Lung (tissue), 11 donors: ENCODE measurements at regions not wholly inside any gene's neighbourhood (a gene's known extent, or its start where the extent isn't known, plus 50 kb on each side); places are given as distances from the start of the nearest gene placed in this dataset.

Experiments used
- ATAC-seq: fragments of 200-7000 bp; cut with Tn5 transposase; one replicate; pipeline ENCODE4 v1.9.1; 2020; ENCODE audit warnings: moderate number of reproducible peaks; ENCODE audit not compliant: insufficient read depth, low FRiP score
- DNase-seq, 3 donors: peaks; one replicate each; pipeline ENCODE4 v3.0.0-alpha.2; 2013 to 2017
- H3K27ac ChIP-seq, 2 donors: one replicate each; pipeline ENCODE4 v1.5.1; 2013; ENCODE audit warnings: mild to moderate bottlenecking in 2 of 2, moderate library complexity in 2 of 2, control low read depth in 1 of 2, inconsistent platforms in 1 of 2, low read depth in 1 of 2, low read length in 1 of 2
- H3K27me3 ChIP-seq, 3 donors: one replicate each; pipeline ENCODE4 v1.5.1; 2013; ENCODE audit warnings: low read length in 2 of 3; ENCODE audit not compliant: control insufficient read depth in 3 of 3, insufficient read depth in 3 of 3
- H3K36me3 ChIP-seq, 4 donors: one replicate each; pipeline ENCODE4 v1.5.1; 2013; ENCODE audit warnings: low read length in 4 of 4, mild to moderate bottlenecking in 1 of 4, moderate library complexity in 1 of 4; ENCODE audit not compliant: control insufficient read depth in 4 of 4, insufficient read depth in 4 of 4
- H3K4me1 ChIP-seq, 5 donors: one replicate each; pipeline ENCODE4 v1.5.1; 2013; ENCODE audit warnings: low read length in 5 of 5, mild to moderate bottlenecking in 2 of 5, moderate library complexity in 1 of 5; ENCODE audit not compliant: control insufficient read depth in 5 of 5, insufficient read depth in 5 of 5
- H3K4me3 ChIP-seq: one replicate; pipeline ENCODE4 v1.5.1; 2013; ENCODE audit warnings: mild to moderate bottlenecking, control low read depth, moderate library complexity
- H3K9ac ChIP-seq, 2 donors: one replicate each; pipeline ENCODE4 v1.5.1; 2013; ENCODE audit warnings: low read length in 2 of 2, control low read depth in 1 of 2; ENCODE audit not compliant: insufficient read depth in 1 of 2
- H3K9me3 ChIP-seq, 4 donors: one replicate each; pipeline ENCODE4 v1.5.1; 2013; ENCODE audit warnings: low read length in 3 of 4, mild to moderate bottlenecking in 1 of 4, moderate library complexity in 1 of 4; ENCODE audit not compliant: control insufficient read depth in 4 of 4, insufficient read depth in 3 of 4
- WGBS, 2 donors: extraction: QIAGEN DNeasy Blood & Tissue Kit; methylation state at CpG; one replicate each; pipeline ENCODE4 v1.1.7; 2013; 5-methylcytosine and 5-hydroxymethylcytosine counted together
- TF ChIP-seq, protein P1 (sequence below): IDR thresholded peaks from 2 replicates; pipeline ENCODE4 v1.5.1; 2012; ENCODE audit warnings: mild to moderate bottlenecking; ENCODE audit errors: control extremely low read depth, extremely low read depth
- donor health status: control.
- donor health status: control.
- donor health status: Bipolar disorder and iron deficiency.
- donor health status: healthy.
- donor health status: DM: yes; HTN: yes; CAD: no.

DNA sequence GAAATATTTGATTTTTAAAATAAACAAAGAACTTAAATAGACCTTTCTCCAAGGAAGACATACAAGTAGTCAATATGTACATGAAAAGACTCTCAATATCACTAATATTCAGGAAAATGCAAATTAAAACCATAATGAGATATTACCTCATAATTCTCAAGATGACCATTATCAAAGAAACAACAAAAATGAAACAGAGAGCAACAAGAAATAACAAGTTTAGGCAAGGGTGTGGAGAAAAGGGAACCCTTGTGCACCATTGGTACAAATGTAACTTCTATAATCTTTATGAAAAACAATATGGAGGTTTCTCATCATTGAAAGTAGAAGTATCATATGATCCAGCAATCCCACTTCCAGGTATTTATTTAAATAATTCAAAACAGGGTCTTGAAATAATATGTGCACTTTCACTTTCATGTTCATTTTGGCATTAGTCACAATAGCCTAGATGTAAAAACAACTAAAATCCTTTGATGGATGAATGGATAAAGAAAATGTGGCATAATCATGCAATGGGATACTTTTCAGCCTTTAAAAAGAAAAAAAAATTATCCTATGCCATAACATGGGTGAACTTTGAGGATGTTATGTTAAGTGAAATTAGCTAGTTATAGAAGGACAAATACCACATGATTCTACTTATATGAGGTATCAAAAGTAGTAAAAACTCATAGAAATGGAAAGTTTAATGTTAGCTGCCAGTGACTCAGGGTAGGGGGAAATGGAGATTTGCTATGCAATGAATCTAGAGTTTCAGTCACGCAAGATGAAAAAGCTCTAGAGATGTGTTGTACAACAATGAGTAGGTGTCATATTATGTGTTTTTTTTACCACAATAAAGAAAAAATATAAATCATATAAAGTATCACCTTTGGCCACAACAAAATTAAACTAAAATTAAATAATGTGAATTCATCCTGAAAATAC lies 114.5 kb upstream of the LYPLAL1 start:
- no peaks in the 10 kb centered on the region for H3K4me1 ChIP-seq
- H3K9me3 ChIP-seq, result no peaks in the 10 kb centered on the region
- no peak for DNase-seq
- no peak overlapping the region for H3K4me3 ChIP-seq
- no peak overlapping the region for H3K27ac ChIP-seq
- TF ChIP-seq, protein P1, sequence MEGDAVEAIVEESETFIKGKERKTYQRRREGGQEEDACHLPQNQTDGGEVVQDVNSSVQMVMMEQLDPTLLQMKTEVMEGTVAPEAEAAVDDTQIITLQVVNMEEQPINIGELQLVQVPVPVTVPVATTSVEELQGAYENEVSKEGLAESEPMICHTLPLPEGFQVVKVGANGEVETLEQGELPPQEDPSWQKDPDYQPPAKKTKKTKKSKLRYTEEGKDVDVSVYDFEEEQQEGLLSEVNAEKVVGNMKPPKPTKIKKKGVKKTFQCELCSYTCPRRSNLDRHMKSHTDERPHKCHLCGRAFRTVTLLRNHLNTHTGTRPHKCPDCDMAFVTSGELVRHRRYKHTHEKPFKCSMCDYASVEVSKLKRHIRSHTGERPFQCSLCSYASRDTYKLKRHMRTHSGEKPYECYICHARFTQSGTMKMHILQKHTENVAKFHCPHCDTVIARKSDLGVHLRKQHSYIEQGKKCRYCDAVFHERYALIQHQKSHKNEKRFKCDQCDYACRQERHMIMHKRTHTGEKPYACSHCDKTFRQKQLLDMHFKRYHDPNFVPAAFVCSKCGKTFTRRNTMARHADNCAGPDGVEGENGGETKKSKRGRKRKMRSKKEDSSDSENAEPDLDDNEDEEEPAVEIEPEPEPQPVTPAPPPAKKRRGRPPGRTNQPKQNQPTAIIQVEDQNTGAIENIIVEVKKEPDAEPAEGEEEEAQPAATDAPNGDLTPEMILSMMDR, result no peak
- no peaks in the 10 kb centered on the region for H3K36me3 ChIP-seq
- 89 to 91% methylated on average over 1 of the region's 1 CpG for WGBS, 2 donors
- no peaks in the 10 kb centered on the region for H3K27me3 ChIP-seq
- no peak overlapping the region for H3K9ac ChIP-seq
- ATAC-seq, result no peak

DNA sequence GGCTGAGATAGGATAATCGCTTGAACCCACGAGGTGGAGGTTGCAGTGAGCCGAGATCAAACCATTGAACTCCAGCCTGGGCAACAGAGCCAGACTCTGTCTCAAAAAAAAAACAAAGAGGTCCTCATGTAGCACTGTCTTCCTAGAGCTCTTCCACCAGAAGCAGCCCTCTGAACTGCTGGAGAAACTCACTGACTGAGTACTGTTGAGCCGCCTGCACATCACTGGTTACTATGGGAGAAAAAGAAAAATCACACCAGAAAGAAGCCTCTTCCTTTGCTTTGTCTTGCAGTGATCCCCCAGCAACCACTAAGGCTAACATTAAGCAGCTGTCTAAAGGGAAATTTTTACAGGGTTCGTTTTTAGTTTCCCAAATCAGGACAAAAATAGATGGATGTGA lies 112.9 kb upstream of the LYPLAL1 start:
- Histone ChIP-seq H3K9ac (no peak overlapping the region), H3K36me3 (no peaks in the 10 kb centered on the region), H3K27me3 (no peaks in the 10 kb centered on the region), H3K4me3 (no peak overlapping the region), H3K9me3 (no peaks in the 10 kb centered on the region), H3K4me1 (no peaks in the 10 kb centered on the region), H3K27ac (no peak overlapping the region)
- 93 to 96% methylated on average over 5 of the region's 5 CpGs for WGBS, 2 donors
- no peak for ATAC-seq
- DNase-seq, result no peak
- TF ChIP-seq, protein P1, result no peak

DNA sequence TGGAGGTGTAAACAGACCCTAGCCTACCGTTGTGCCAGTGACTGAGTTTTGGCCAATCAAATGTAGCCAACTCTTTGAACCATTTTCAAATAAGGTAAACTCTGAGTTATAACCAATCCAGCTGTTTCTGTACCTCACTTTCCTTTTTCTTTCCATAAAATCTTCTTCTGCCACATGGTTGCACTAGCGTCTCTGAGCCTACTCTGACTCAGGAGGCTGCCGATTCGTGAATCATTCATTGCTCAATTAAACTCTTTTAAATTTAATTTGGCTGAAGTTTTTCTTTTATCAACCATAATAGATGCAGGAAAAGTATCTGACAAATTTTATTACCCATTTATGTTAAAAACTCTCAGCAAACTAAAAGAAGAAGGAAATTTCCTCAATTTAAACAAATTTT lies 111.5 kb upstream of the LYPLAL1 start:
- 73 to 91% methylated on average over 4 of the region's 4 CpGs for WGBS, 2 donors
- no peak overlapping the region for H3K27ac ChIP-seq
- H3K27me3 ChIP-seq, result no peaks in the 10 kb centered on the region
- H3K9ac ChIP-seq, result no peak overlapping the region
- no peak overlapping the region for H3K4me3 ChIP-seq
- TF ChIP-seq, protein P1, result no peak
- H3K36me3 ChIP-seq, result no peaks in the 10 kb centered on the region
- no peaks in the 10 kb centered on the region for H3K9me3 ChIP-seq
- no peak for DNase-seq
- ATAC-seq, result no peak
- H3K4me1 ChIP-seq, result peaks cover 0 to 2% (median 0%) of the 10 kb centered on the region in 5 donors
